Activated CD4-positive, CD25-positive, alpha-beta regulatory T cell treated with anti-CD3 and anti-CD28 coated beads, Interleukin-2, amount 50 U/mL, for 24 hours (primary cell): ENCODE measurements at regions not wholly inside any gene's neighbourhood (a gene's known extent, or its start where the extent isn't known, plus 50 kb on each side); places are given as distances from the start of the nearest gene placed in this dataset.

ENCODE experiments used
- ATAC-seq, 2 donors: fragments of 150-1000 bp; cut with Tn5 transposase; one replicate each; pipeline ENCODE4 v1.10.0; 2021; ENCODE audit warnings: mild to moderate bottlenecking in 1 of 2, moderate library complexity in 1 of 2

DNA sequence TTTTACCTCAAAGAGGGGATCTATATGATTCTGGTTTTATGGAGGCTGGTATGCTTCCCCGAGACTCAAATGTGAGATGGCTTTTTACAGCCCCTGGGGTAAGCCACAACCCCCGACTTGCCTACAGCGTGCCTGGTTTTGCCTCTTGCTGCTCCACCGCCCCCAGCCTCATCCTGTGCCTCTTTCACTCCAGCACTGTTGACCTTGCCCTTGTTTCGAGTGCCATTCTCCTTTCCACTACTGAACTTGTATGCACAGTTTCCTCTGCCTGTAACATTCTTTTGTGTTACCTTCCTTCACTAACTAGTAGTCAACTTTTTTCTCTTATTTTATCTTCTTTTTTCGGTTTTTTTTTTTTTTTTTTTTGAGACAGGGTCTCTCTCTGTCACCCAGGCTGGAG, 219.0 kb upstream of the ZBED5 start:
- ATAC-seq = no peak

DNA sequence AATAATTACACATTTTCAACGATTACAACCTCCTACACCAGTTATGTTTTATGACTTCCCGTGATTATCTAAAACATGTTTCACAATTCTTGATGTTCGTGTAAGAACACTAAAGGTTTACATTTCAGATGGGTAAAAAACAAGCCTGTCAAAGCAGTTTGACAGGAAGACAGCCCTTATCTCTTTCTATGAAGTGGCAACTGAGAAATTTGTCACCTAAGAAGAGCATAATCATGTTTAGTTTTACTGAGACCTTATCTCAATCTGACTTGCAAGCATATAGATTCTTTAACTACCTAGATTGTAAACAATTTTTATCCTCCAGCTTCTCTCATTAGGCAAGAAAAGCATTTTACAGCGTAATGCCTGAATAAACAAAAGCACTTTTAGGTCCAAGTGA, 218.4 kb upstream of the ZBED5 start:
- no peak for ATAC-seq

DNA sequence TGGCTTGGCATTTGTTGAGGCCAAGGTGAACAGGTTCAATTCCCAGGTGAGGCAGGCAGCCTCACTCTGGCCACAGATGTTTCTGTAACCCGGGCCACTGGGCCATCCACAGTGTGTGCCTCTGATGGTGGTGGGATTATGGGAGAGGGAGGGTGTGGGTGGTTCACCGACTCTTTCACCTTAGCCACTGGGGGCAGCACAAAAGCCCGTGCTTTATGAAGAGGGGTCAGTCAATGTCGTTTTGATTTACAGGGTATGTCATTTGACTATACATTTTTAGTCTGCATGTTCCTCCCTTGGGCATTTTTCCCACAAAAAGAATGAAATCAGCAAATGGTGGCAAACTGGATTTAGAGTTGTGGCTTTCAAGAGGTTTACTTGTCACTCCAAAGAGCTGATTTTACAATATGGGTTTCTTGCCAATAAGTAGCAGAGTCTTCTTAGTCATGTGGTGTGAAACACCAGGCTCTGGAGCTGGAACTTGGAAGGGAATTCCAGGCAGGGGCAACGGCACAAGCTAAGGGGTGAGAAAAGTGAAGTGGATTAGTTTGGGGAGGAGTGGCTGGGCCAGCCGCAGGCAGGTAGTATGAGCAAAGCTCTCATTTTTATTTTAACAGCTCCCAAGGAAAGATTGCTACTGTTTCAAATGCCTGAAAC, 217.8 kb upstream of the ZBED5 start:
- ATAC-seq = no peak

DNA sequence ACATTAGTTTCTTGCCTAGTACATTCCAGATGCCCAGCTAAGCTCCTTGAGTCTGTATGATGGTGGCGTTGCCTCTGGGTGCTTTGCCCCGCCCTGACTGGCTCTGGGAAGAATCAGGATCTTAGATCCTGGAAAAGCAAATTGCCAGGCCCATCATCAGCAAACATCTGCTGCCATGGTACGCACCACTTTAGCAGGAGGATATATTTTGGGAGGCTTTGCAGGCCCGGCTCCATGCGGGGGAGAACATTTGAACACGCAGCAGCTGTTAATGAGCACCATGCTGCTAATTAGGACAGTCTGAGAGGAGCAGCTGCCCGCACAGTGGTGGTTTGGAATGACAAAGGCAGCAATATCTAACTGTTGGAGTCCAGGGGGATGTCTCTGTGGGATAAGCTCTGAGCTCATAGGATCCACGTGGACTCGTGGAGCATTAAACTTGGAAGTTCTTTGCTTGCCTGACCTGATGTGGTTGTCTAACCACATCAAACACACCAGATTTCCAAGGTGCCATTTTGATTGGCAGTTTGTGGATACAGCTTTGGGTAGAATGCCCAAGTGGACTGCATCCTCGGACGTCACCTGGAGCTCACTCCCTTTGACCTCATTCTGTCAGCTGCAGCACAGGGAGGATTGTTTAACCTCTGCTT, 217.0 kb upstream of the ZBED5 start:
- ATAC-seq = no peak

DNA sequence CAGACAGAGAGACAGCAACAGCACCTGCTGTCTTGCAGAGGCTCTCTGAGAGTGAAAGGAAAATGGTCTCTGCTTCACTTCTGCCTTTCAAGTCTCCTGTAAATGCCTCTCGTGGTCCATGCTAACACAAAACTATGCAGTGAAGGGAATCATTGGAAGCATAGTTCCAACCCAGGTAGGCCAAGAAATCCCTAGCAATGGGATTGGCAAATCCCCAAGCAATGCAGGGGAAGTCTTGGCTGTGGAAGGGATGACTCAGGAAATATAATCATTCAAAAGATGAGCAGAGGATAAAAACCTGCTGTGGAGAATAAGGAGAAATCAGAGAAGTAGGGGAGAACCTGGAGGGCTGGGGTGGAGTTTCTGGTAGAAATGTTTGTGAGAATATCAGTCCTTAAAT, 216.1 kb upstream of the ZBED5 start:
- no peak for ATAC-seq

DNA sequence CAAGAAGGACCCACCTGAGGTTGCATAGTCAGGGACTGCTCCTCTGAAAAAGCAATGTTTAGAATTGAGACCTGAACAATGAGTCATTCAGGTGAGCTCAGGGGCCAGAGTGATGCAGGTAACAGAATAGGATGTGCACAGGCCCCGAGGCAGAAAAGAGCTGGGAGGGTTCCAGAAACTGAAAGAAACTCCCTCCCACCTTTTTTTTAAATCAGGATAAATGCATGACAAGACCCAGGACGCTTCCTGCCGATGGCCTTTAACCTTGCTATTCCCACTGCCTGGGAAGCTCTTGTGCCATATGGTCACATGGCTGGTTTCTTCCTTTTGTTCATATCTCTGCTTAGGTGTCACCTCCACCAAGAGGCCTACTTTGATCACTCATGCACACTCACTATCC, 214.2 kb upstream of the ZBED5 start:
- no peak for ATAC-seq

DNA sequence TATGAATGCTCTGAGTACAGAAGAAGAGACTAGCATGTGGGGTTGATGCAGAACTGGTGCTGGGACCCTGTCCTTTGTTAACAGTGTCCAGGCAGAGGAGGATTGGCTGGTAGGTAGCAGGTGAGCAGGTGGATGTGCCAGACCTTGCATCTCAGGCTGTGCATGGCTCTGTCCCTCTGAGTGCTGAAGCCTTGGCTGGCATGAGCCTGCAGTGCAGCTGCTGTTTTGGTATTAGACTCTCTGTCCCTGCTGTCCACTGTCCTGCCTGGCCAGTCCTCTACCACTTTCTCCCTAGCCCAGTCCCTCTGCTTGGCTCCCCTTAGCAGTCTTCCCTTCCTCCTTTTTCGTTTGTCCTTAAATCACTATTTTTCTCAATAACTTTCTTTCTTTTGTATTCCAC, 213.6 kb upstream of the ZBED5 start:
- no peak for ATAC-seq

DNA sequence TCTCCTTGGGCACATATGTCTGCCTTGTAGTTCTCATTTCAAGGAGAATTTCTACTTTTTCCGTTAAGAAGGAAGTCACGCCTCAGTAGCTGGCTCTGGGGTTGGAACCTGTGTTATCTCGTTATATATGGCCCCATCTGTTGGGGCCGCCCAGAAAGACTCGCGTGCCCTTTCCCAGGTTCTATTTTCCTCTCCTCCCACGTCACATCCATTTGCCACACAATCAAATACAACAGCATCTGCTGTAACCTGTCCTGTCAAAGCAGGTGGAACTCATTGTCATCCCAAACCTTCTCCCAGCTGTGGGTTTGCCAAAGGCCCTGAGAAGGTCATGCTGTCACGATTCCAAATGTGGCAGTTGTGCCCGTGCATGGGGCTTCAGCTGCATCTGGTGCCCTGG, 213.1 kb upstream of the ZBED5 start:
- no peak for ATAC-seq

DNA sequence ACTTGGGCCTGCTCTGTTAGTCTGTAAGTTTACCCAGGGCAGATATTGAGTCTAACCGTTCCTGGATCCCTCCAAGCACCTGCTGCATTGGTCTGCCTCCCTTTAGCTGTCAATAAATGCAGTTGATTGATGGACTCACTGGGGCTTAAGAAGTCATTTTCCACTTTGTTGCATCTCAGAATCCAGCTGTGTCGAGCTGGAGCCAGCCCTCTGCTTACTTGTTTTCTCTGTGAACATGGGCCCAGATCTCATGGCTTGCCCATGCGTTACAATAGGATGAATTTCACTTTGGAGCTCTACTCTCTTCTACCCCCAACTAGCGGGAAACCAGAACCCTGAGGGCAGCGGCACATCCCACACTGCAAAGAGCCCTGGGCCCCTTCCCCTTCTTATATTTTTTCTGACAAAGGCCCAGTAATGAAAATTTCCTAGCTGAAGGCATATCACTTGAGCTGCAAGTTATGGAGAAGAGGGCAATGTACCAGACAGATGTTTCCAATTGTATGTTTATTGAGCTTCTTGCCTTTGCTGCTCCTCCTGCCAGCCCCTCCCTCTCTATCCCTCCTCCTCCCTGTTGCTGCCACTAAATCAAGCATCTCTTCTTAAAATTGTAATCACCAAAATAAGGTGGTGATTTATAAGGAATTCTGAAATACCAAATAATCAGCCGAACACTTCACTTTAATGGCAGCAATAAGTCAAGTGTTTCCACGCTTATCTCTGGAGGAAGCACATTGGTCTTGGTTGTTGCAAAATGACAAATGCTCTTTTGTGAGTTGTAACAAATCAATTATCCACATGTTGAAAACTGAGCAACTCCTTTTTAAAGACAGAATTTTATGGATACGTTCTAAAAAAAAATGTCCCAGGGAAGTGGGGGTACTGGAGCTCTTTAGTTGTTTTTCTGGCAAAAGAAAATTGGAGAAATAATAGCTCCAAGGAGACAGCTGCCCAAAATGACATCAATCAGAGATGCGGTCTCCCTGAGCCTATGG, 212.3 kb upstream of the ZBED5 start:
- ATAC-seq = no peak

DNA sequence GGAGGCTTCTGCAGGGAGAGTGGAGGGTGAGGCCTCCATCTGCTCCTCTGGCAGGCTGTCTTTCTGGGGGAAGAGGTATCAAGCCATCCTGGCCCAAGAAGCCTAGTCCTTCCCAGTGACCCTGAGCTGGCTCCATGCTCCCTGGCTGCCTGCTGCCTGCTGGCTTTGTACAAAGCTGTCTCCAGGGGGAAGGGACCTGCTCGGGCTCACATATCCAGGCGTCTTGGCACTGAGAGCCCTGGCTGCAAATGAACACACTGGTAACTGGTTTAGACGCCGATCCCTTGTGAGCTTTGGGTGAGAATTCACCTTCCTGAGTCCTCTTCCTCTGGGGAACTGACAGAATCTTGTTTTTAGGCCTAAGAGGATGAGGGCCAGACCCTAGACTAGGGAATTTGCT, 210.3 kb upstream of the ZBED5 start:
- no peak for ATAC-seq

DNA sequence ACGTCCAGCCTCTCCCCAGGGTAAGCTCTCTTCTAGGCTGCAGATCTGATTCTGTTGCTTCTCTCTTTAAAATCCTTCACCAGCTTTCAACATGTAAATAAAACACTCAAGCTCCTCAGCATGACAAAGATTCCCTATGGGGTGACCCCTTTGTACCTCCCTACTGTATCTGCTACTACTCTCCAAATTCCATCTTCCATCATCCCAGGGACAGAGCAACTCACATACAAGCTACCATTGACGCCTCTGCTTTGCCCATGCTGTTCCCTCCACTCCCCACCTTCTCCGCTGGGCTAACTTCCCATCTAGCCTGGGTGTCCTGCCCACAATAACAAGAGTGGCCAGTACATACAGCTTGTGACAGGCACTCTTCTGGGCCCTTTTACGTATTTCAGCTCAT, 207.5 kb upstream of the ZBED5 start:
- ATAC-seq = no peak

DNA sequence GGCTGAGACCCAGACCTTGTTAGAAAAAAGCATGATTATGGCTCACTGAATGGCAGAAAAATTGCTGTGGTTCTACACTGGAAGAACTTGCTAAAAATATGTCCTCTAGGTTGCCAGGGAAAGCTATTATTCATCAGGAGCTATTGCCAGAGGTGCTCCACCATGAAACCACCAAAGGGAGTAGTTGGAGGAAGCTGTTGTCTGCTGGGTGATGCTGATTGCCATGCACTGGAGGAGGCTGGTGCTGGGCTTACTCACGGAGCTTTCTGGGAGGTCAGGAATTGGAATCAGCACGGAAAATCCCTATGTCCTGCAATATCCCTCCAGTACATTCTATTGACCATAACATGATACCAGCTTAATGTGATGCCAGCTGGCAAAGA, 199.6 kb upstream of the ZBED5 start:
- ATAC-seq = no peak

DNA sequence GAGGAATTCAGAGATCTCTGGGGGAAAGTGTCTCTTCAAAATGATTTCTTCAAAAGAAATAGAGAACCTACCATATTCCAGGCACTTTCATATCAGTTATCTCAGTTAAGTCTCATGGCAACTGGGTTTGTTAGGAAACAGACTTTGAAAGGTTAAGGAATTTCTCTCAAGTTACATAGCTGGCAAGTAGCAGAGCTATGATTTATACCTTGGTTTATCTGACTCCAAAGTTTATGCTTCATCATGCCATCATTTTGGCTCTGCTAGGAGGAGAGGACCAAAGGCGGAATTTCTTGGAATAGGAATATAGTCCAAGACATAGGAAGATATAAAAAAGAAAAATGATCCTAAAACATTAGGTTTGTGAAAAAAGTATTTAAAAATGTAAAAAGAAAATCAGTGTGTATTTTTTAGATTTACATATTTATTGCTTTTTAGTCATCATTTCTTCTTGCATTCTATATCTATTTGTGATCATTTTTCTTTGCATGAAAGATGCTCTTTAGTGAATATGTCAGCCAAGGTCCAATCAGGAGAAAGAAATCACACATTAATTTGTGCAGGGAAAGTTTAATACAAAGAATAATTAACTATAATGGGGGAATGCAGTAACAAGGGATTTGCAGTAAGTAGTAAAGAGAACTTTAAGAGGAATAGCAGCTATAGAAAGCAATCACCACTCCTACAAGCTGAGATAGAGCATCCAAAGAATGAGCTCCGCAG, 199.1 kb upstream of the ZBED5 start:
- ATAC-seq = no peak

DNA sequence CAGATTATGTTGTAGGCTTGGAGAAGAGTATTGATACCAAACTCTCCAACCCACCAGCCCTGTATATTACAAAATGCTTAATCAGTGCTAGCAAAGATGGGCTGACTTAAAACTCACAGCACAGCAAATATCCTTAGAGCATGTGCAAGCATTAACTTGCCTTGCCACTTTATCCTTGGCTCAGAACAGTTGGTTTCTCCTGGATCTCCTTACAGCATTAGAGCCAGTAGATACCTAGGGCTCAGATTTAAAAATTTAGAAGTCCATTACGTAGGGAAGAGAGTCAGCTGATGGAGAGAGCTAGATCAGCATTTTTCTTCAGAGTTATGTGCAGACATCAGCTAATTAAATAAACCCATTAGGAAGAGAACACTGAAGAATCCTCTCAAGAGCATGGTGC, 198.5 kb upstream of the ZBED5 start:
- ATAC-seq = no peak

DNA sequence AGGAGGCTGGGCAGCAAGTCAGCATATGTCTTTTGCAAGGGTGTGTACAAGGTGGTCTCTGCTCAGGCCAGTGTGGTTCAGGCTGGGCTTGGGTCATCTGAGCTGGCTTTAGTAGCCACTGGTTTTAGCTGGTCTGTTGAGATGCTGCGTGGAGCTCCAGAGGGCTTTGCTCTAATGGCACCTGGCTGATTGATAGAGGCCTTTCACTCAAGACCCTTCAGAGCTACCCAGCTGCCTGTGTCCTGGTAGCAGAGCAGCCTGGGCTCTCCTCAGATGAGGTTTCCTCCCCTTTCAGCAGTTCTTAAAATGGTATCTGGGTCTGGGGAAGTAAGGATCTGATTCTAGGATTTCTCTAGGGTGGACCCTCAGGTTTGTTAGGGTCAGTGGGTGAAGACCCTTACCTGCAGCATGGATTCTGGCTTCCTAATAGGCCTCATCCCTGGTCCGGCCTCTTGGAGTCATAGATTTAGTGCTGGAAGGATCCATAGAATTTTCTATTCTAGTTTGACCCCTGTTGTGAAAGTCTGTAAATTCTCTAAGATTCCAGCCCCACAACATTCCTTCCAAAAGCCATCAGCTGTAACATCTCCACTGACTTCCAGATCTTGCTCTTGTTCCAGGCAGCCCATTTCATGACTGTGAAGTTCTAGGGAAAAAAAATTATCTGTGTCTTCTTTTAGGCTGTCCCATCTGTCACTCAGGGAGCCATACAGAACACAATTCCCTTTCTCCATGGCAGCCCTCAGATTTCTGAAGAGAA, 190.2 kb upstream of the ZBED5 start:
- ATAC-seq = no peak

DNA sequence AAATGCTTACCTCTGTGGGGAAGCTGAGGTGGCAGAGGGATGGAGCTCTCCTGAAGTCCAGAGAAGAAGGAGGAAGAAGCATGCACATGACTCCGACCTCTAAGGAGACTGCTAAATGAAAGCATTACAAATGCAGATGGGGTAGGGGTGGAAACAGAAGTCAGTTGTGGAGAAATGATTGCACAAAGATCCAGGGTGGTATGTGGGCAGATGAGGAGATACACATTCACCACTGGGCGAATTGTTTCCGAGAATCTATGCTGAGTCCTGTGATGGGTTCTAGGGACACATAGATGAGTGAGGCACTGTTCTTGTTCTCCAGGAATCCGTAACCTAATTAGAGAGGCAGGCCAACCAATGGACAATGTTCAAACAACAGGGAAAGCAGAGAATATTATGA, 188.9 kb upstream of the ZBED5 start:
- no peak for ATAC-seq

DNA sequence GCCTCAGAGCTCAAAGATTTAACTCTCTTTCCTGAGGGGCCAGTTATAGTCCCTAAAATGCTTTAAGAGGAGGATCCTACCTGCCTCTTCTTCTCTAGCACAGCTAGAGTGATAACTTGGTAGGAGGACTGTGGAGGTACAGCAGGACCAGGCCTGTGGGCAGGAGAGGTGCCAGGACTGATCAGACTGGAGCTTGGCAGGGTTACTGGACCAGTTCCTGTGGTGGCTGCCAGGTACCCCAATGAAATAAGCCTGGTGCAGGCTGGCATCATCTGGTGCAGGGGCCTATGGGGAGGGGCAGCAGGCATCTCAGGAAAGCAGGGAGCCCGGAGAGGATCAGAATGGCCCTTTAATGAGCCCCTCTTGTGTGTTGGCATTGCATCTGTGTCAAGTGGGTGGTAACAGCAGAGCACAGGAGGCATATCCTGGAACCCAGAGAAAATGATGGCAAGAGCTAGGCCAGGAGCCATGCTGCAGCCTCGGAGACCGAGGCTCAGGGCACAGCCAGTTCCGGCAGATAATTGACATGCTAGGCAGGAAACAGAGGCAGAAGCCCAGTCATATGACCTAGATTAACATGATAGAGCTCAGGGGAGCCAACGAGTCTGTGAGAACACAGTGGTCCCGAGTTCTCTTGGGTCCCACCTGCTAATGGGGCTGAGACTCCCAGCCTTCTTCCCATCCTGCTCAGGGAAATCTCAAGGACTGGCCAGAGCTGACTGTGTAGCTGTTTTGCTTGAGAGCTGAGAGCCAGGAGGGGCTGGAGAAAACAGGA, 187.5 kb upstream of the ZBED5 start:
- ATAC-seq = no peak

DNA sequence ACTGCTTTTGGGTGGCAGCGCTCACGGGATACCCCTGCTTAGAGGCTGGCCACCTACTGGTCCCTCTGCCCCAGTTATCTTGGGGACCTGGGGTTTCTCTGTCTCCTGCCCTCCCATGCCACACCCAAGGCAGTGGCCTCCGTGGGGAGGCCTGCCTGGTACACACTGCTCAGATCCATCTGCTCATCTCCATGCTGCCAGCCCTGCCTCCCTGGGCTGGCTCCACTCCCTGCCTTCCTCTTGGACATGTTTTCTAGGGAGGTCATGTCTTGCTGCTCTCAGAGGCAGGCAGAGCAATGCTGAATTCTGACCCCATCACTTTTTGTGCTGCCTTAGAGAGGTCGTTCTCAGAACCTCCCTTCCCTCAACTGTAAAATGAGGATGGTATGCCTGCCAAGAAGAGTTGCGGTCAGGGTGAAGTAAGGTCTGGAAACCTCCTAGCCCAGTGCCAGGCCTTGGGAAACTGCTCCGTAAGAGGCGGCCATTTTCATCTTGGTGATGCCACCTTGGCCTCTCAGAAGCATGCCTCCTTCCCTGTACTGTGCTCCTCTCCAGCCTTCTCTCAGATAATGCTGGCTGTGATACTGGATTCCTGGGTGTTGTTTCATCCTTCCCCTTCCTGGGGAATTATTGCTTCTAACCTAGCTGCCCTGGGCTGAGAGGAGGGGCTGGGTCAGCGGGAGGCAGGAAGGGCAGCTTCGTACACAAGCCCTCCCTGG, 186.4 kb upstream of the ZBED5 start:
- ATAC-seq = no peak

DNA sequence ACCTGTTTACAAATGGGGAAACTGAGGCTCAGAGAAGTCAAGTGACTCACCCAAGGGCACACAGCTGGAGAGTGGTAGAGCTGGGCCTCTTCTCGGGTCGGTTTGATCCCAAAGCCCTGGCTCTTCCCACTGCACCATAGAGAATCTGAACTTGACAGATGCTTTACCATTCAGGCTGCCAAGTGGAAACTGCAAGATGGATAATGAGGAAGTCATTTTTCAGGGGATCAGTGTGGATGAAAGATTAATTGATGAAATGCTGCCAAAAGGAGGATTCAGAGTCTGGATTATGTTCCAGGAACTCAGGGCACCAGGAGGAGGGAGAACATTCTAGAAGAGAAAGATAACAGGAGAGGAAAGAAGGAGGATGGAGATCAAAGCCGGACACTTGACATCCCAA, 185.9 kb upstream of the ZBED5 start:
- no peak for ATAC-seq

DNA sequence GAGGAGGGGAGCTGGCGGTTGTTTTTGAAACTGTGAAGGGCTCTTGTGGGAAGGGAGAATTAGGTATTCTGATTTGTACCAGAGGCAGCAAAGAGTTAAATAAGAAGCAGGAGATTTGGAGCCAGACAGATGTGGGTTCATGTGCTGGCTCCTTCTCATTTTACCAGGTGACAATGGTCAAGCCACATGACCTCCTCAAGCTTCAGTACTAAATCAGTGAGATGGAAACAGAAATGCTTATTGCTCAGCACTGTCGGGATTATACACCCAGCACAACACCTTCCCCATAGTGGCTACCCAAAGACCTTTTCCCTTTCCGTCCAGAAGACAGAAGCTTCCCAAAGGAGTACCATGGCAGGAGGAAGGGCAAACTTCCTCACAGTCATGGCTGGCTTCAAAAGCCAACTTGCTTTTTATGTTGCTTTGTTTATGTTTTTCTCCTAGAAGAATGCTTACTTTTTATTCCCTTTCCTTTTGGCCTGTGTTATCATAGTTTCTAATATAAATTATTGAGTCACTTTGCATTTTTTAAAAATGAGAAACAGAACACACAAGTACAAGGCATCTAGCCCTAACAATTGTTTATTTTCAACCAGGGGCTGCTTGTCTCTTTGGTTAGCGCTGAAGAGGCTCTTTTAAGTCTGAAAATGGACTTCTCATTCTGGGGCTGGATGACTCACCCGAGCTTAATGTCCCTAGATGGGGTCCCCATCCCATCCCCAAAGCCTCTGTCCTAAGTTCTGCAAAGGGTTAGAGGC, 181.5 kb upstream of the ZBED5 start:
- ATAC-seq = no peak
